HEK293 (cell line): ENCODE measurements at regions not wholly inside any gene's neighbourhood (a gene's known extent, or its start where the extent isn't known, plus 50 kb on each side); places are given as distances from the start of the nearest gene placed in this dataset.

Experiments used
- CTCF ChIP-seq: fragments of 450-650 bp; formaldehyde crosslinking; IDR thresholded peaks from 2 replicates; pipeline ENCODE4 v1.5.1; 2016; ENCODE audit warnings: missing biosample characterization, missing genetic modification characterization
- REST ChIP-seq: fragments of 450-650 bp; formaldehyde crosslinking; IDR thresholded peaks from 2 replicates; pipeline ENCODE4 v1.5.1; 2016; ENCODE audit warnings: missing biosample characterization, missing genetic modification characterization
- SALL2 ChIP-seq: fragments of 450-650 bp; formaldehyde crosslinking; IDR thresholded peaks from 2 replicates; pipeline ENCODE4 v1.5.0; 2017; ENCODE audit warnings: missing biosample characterization, mild to moderate bottlenecking, missing genetic modification characterization, borderline replicate concordance
- YY2 ChIP-seq: fragments of 450-650 bp; formaldehyde crosslinking; IDR thresholded peaks from 2 replicates; pipeline ENCODE4 v1.5.1; 2016; ENCODE audit warnings: missing biosample characterization, missing genetic modification characterization
- ZBTB10 ChIP-seq: fragments of 450-650 bp; formaldehyde crosslinking; IDR thresholded peaks from 2 replicates; pipeline ENCODE4 v1.5.1; 2016; ENCODE audit warnings: missing biosample characterization, missing genetic modification characterization
- ZBTB21 ChIP-seq: fragments of 450-650 bp; formaldehyde crosslinking; IDR thresholded peaks from 2 replicates; pipeline ENCODE4 v1.5.1; 2017; ENCODE audit warnings: missing biosample characterization, missing genetic modification characterization
- ZFP3 ChIP-seq: fragments of 450-650 bp; formaldehyde crosslinking; IDR thresholded peaks from 2 replicates; pipeline ENCODE4 v1.5.1; 2016; ENCODE audit warnings: low read depth, missing biosample characterization, missing genetic modification characterization
- ZFP37 ChIP-seq: fragments of 450-650 bp; formaldehyde crosslinking; IDR thresholded peaks from 2 replicates; pipeline ENCODE4 v1.5.1; 2016; ENCODE audit warnings: missing biosample characterization, missing genetic modification characterization
- ZNF248 ChIP-seq: fragments of 450-650 bp; formaldehyde crosslinking; IDR thresholded peaks from 2 replicates; pipeline ENCODE4 v1.5.1; 2017; ENCODE audit warnings: missing biosample characterization, missing genetic modification characterization
- ZNF274 ChIP-seq, 2 experiments: fragments of 200-500 bp in 1 of 2; fragments of 450-650 bp in 1 of 2; sonication (Bioruptor generic) in 1 of 2; formaldehyde crosslinking in 1 of 2; IDR thresholded peaks; 2 replicates each; pipeline versions ENCODE4 v1.5.1 to v1.6.1; 2014 to 2016; ENCODE audit warnings: borderline replicate concordance in 1 of 2, inconsistent platforms in 1 of 2, low read length in 1 of 2, missing biosample characterization in 1 of 2, missing genetic modification characterization in 1 of 2
- ZNF350 ChIP-seq: fragments of 450-650 bp; formaldehyde crosslinking; IDR thresholded peaks from 2 replicates; pipeline ENCODE4 v1.5.0; 2017; ENCODE audit warnings: missing biosample characterization, mild to moderate bottlenecking, missing genetic modification characterization
- ZNF514 ChIP-seq: fragments of 450-650 bp; formaldehyde crosslinking; IDR thresholded peaks from 2 replicates; pipeline ENCODE4 v1.5.1; 2016; ENCODE audit warnings: missing biosample characterization, missing genetic modification characterization
- ZNF776 ChIP-seq: fragments of 450-650 bp; formaldehyde crosslinking; IDR thresholded peaks from 2 replicates; pipeline ENCODE4 v1.5.0; 2017; ENCODE audit warnings: missing biosample characterization, missing genetic modification characterization, borderline replicate concordance
- TF ChIP-seq, protein P1 (sequence below): fragments of 450-650 bp; formaldehyde crosslinking; IDR thresholded peaks from 2 replicates; pipeline ENCODE4 v1.5.1; 2017; ENCODE audit warnings: missing biosample characterization, missing genetic modification characterization

DNA sequence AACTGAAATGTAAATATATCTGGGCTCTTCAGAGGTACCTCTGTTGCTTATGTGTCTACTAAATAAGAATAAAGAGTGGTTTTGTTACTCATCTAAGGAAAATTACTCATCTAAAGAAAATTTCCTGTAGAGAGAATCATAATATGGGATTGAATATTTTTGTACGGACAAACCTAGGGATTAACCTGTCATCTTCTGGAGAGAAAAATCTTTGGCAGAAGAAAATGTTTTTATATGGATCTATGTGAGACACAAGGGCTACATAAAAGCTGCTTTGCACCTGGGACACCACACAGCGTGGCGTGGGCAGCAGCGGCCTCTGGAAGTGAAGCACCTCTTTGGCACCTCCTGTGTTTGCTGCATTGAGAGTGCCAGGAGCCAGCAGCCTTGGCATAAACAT is 242.9 kb upstream of the DACH1 start:
- TF ChIP-seq ZNF350 (tag by site-specific recombination) (no peak), ZNF776 (tag by site-specific recombination) (no peak), REST (tag by site-specific recombination) (no peak), ZNF248 (tag by site-specific recombination) (no peak), CTCF (tag by site-specific recombination) (no peak), ZBTB21 (tag by site-specific recombination) (no peak), ZNF274 (IDR thresholded peaks at IDR 0.05; ENCODE audit: low read length) (no peak), ZNF274 (tag by site-specific recombination; IDR thresholded peaks at IDR 0.05; ENCODE audit: borderline replicate concordance) (no peak), SALL2 (no peak), YY2 (no peak), ZFP3 (tag by site-specific recombination) (no peak), ZBTB10 (tag by site-specific recombination) (no peak), ZFP37 (tag by site-specific recombination) (no peak), ZNF514 (tag by site-specific recombination) (no peak)
- TF ChIP-seq, protein P1, sequence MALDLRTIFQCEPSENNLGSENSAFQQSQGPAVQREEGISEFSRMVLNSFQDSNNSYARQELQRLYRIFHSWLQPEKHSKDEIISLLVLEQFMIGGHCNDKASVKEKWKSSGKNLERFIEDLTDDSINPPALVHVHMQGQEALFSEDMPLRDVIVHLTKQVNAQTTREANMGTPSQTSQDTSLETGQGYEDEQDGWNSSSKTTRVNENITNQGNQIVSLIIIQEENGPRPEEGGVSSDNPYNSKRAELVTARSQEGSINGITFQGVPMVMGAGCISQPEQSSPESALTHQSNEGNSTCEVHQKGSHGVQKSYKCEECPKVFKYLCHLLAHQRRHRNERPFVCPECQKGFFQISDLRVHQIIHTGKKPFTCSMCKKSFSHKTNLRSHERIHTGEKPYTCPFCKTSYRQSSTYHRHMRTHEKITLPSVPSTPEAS, result no peak
